GOT3 (cell line): ENCODE measurements at regions not wholly inside any gene's neighbourhood (a gene's known extent, or its start where the extent isn't known, plus 50 kb on each side); places are given as distances from the start of the nearest gene placed in this dataset.

Source experiments
- DNase-seq: peaks from one replicate; lab custom pipeline; 2025; ENCODE audit warnings: mixed read lengths; lab: John Stamatoyannopoulos, UW

DNA sequence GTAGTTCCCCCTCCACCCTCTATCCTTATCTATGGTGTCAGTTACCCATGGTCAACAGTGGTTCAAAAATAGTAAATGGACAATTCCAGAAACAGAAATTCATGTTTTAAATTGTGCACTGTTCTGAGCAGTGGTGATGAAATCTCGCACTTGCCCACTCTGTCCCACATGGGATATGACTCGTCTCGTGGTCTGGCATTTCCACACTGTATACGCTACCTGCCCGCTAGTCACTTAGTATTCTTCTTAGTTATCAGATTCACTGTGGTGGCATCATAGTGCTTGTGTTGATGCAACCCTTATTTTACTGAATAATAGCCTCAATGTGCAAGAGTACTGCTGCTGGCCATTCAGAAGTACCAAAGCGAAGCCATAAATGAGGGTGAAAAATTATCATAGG lies 507.0 kb downstream of the SNAPC1 start:
- no peak for DNase-seq

- no peak for DNase-seq
Observed at GRCh38 chr14:62270236-62270635, 508.0 kb downstream of the SNAPC1 start.

DNA sequence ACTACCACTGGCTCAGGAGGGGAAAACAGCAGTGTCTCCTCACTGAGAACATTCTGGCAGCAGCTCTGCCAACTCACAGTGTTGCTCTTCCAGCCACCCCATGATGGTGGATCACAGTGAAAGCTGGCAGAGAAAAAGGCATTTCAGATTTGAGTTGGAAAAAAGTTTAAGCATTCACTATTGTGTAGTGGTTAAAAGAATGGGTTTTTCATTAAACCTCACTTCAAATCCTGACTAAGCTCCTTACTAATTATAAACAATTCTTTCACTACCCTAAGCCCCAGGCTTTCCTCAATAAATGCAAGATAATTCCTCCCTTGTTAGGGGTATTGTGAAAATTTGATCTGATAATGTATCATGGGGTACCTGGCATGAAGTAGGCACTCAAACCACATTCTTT lies 518.1 kb downstream of the SNAPC1 start:
- DNase-seq: no peak

DNA sequence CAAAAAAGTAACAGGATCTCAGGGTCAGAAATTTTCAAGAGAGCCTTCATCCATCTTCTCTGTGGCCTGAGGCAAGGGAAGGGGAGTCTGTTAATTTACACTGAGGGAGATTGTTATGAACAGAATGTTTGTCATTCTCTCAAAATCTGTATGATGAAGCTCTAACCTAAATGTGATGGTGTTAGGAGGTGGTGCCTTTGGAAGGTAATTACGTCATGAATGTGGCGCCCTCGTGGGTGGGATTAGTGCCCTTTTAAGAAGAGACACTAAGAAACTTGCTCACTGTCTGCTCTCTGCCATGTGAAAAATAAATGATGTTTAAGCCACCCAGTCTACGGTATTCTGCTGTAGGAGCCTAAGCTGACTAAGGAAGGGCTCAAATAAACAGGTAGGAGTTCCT lies 521.6 kb downstream of the SNAPC1 start:
- DNase-seq: no peak

DNA sequence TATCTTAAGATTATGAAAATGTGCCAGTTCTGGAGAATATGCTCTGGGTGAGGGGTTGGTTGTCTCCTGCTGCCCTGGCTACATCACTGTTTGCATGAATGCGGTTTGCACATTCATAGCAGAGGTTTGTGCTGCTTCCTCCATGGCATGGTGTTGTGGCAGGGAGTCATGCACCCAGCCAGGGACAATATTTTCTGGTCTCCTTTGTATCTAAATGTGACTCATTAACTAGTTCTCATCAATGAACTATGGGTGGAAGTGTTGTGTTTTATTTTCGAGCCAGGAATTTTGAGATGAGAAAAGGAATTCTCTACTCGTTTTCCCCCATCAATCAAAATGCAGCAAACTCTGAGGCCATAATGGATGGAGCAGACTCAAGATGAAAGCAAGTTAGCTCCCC lies 527.3 kb downstream of the SNAPC1 start:
- no peak for DNase-seq

DNA sequence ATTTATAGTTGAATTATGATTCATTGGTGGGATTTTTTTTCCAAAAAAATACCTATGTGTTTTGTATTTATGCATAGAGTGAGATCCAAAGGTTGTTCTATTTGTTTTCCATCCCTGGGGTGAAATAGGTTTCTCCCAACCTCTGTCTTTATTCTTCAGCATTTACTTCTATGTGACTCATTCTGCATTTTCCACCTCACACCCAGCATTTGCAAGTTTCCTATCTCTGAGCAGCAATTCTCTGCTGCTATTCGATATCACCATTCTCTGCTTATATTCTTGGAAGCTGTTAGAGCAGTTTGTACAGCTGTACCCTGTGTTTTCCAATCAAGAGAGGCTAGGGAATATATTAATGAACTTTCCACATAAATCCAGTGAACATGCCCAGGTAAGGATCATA lies 538.9 kb downstream of the SNAPC1 start:
- no peak for DNase-seq

DNA sequence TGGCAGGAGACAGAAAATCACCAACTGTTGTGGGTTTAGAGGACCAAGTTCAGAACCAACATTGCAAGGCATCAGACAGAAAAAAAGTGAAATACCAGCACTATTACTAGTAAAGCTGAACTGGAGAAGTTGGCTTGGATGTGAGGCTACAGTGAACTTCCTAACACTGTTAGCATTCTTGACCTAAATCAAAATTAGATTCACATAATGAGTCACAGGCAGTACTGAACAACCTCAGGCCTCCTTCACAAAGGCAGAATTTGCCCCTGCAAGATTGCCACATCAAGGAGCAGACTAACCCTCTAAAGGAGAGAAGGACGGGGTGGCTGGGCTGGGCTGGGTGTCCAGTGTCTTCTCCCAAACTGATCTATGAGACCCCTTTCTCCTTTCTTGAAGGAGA lies 539.7 kb downstream of the SNAPC1 start:
- DNase-seq: no peak

- DNase-seq: no peak
Observed at GRCh38 chr14:62303437-62303836, 541.2 kb downstream of the SNAPC1 start.

DNA sequence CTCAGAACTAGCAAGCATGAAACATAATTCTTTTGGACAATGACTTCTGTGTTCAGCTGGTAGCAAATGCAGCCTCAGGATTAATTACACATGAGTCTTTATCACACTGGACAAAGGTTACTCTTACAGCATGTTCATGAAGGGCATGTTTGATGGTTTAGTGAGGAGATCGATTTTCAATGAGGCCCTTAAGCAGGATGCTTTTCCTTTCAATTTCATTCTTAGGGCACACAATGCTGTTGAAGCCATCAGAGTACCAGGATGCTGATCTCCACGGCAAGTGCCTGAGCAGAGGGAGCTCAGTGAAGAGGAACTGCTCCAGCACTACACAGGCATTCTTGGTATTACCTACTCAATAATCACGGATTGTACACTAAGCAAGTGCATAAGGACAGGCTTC lies 542.0 kb downstream of the SNAPC1 start:
- no peak for DNase-seq

DNA sequence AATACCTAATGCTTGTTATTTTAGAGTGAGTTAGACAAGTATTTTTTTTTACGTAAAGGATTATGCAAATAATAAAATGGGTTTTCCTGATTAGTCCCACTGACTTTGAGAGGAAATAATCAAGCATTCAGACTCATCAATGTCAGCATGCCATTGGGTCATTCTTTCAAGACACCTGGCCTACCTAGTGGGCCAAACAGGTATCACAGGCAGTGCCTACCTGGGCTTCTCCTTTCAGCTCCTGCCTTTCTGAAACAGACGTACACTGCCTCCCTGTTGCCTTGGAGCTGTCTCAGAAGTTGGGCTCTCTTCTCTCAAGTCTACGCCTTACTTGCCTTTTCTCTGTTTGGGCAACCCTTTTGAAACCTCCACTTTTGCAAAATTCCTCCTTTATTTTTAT lies 545.6 kb downstream of the SNAPC1 start:
- DNase-seq: no peak

DNA sequence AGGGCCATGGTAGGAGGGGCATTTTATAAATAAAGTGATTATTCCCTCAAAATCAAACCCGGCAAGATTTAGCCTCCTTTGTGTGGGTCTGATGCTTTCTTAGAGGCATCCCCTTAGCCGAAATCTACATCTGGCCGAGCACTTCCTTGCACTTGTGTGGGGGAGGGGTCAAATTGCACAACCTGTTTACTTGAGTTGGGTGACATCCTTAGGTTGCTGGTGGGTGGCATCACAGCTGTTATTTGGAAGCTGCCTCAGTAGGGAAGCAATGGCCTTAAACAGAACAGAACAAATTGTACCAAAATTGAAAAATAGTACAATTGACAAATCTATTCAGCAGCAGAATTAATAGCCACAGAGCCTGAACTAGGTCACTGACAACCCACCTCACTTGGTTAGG lies 546.1 kb downstream of the SNAPC1 start:
- DNase-seq: no peak

DNA sequence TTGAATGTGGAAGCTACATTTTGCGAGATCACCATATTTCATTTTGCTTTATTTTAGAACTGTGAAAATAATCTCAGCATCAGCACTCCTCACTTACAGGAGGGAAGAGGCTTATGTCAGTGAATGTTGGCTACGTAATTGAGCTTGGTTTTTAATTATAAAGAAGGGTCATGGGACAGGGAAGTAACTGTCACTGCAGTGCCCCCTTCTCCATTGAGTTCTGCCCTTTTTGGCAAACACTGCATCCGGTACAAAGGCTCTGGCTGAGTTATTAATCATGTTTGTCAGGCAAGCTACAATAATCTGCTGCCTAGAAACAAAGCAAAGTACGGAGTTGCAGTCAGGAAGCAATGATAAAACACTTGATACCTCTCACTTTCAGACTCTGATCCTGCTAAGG lies 546.7 kb downstream of the SNAPC1 start:
- no peak for DNase-seq

DNA sequence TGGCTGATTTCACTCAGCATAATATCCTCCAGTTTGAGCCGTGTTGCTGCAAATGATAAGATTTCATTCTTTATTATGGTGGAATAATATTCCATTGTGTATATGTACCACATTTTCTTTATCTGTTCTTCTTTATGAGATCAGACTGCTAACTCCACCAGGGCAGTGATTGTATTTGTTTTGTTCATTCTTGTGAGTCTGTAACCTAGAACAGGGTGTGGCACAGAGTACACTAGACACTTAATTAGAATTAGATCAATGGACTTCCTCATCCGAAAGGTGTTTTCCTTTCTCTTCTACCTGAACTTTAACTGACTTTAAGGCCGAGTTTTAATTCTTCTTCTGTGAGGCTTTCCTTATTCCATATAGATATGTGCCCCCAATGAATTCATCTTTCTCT lies 551.0 kb downstream of the SNAPC1 start:
- no peak for DNase-seq

DNA sequence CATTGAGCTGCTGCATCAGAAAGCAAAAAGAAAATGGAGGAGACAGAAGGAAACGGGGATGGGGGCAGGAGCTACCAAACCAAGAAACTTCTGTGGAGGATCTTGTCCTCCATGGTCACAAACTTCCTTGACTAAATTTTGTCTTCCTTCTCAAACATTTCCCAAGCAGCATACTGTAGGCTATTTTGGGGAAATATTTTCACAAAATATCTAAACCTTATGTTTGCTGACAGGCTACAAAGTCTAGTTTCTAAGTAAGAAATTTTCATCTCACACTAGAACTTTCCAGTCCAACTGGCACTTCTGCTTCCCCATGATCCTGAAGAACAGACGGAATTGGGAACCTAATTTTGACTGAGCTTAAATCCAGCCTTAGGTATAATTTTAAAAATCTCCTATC lies 552.0 kb downstream of the SNAPC1 start:
- no peak for DNase-seq

DNA sequence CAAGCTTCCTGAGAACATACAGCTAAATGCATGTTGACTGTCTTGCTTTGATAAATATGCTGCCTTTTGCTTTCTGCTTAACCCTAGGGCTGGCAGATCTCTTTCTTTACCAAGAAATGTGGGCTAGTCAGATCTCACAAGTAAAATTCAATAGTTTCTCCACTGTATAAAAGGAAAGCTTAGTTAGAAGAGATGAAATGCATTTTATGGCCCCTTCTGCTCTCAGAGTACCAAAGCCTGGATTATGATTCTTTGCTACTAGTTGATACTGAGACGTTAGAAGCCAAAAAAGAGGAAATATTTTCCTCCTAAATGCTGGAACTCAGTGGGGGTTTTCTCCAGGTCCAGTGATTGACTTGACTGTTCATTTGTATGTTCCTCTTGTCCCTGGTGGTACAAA lies 552.7 kb downstream of the SNAPC1 start:
- DNase-seq: no peak

DNA sequence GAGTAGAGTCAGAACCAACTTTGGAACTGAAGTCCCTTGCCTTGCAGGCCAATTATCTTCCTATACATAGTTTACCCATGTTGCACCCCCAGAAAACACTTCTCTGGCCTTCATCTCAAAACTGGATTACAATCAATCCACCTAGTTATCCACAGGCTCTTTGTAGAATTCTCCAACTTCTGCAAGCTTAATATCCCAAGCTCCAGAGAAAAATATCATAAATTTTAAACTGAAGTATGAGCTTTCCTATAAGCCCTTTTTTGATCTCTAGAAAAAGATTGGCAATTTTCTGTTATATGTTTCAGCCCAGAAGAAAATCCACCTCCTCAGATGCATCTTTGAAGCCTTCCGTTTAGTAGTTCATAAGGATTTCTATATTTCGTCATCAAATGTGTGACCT lies 553.4 kb downstream of the SNAPC1 start:
- no peak for DNase-seq

- DNase-seq: no peak
Observed at GRCh38 chr14:62322216-62322615, 560.0 kb downstream of the SNAPC1 start.

GRCh38 chr14:62329427-62329826 lies 567.2 kb downstream of the SNAPC1 start:
- no peak for DNase-seq

DNA sequence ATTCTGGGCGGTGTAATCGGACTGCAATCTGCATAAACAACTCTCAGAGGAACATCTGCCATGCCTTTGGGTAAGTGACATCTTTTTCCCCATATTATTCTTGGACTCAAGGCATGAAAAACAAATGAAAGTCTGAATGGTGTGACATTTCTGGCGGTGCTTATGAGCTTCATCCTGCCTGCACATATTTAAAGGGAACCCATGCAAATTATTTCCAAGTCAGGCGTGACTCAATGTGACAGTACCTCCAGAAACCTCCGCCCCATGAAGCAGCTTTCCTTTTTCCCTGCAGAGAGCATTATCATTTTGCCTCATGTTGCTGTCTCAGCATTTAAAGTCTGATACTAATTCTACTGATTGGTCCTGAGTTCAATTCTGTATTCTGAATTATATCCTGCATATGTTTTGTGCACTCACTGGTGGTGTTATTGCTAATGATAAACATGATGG lies 585.4 kb downstream of the SNAPC1 start:
- DNase-seq: no peak

- DNase-seq: no peak
Observed at GRCh38 chr14:62357362-62357761, 595.1 kb downstream of the SNAPC1 start.

DNA sequence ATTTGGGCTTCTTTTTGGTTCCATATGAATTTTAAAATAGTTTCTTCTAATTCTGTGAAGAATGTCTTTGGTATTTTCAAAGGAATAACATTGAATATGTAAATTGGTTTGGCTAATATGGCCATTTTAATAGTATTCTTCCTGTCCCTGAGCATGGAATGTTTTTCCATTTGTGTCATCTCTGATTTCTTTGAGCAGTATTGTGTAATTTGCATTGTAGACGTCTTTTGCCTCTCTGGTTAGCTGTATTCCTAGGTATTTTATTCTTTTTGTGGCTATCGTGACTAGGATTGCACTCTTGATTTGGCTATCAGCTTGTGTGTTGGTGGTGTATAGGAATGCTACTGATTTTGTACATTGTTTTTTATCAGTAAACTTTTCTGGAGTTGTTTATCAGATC lies 601.9 kb downstream of the SNAPC1 start:
- DNase-seq: no peak

GRCh38 chr14:62364800-62365280 lies 602.6 kb downstream of the SNAPC1 start:
- DNase-seq: no peak

DNA sequence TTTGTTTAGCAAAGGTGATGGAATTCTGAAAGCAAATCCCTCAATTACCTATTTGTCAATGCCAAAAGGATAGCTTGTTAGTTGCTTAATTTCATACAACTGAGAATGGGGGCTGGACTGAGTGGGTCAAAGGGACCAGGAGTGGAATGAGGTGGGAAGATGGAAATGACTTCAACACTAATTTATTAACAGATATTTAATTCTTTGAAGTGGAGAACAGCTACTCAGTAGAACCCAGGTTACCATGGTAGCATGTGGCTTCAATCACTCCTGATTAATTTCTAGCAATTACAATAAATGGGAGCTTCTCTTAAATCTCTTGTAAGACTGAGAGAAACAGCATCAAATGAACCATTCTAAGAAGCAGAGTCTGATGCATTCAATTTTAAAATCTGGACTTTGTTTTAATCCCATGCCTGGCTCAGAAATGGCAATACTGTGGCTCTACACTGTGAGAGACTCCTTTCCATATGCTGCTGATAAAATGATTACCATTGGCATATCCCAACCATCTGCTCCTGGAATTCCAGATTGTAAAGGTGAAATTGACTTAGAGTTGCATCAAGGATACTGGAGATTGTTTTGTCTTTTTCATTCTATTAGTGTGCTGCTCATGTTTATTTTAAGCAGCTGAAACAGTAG lies 607.8 kb downstream of the SNAPC1 start:
- DNase-seq: no peak

- no peak for DNase-seq
Observed at GRCh38 chr14:62373944-62374343, 611.7 kb downstream of the SNAPC1 start.

GRCh38 chr14:62378057-62378456 lies 615.8 kb downstream of the SNAPC1 start:
- DNase-seq: no peak
